ENCODE measurements at regions not wholly inside any gene's neighbourhood (a gene's known extent, or its start where the extent isn't known, plus 50 kb on each side); places are given as distances from the start of the nearest gene placed in this dataset.

DNA sequence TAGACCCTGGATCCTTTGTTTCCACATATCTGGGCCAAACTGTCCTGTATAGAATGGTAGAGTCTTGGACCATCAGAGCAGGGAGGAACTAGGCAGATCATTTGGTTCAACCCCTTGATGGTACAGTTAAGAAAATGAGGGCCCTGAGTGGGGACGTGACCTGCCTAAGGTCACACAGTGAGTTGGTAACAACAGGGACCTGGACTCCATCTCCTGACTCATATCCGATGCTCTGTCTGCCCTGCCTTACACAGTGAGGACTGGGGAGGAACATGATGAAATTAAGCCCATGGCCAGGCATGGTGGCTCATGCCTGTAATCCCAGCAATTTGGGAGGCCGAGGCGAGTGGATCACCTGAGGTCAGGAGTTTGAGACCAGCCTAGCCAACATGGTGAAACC lies 440.2 kb downstream of the PTPRU start:
- no peak for DNase-seq (ENCODE audit: extremely low spot score)
- CTCF ChIA-PET, result no interaction called here
- POLR2A ChIA-PET, result no interaction called here
- no peak for TF ChIP-seq CTCF (IDR thresholded peaks at IDR 0.05; ENCODE audit: control extremely low read depth, extremely low read depth, low read depth, missing control alignments)

DNA sequence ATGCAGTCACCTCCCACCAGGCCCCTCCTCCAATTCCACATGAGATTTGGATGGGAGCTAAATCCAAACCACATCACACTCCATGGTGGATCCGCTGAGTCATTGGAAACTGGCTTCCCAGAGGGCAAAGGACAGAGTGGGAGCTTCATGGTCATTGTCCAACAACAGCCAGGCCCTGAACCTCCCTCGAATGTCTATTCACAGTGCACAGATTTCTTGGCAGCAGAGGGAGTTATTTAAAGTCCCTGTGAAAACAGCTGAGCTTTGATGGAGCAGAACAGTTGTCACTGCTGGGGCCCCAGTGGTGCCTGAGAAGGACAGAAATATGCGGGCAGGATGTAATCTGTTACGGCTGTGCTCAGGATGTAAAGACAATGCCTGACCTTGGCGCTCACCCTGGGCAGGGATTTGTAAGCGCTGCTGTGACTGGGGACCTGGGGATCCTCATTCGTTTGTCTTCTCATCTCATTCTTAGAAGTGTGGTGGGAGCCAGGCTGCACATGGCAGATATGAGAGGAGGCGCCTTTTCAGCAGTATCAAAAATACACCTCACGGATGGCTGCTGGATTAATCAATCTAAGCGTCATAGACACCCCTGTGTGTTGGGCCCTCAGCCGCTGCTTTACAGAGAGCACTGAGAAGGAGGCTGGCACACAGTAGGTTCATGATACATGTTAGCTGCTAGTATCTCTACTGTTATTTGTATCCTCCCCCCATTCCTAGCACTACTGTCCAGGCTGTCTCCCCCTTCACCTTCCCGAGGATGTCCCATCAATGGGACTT lies 439.4 kb downstream of the PTPRU start:
- CTCF ChIA-PET, result no interaction called here
- no peak for DNase-seq (ENCODE audit: extremely low spot score)
- POLR2A ChIA-PET, result no interaction called here
- TF ChIP-seq CTCF (IDR thresholded peaks at IDR 0.05; ENCODE audit: control extremely low read depth, extremely low read depth, low read depth, missing control alignments), result no peak

GRCh38 chr1:29674627-29675326 lies 438.5 kb downstream of the PTPRU start:
- TF ChIP-seq CTCF (IDR thresholded peaks at IDR 0.05; ENCODE audit: control extremely low read depth, extremely low read depth, low read depth, missing control alignments), result no peak
- ChIA-PET CTCF (no interaction called here), POLR2A (no interaction called here)
- DNase-seq (ENCODE audit: extremely low spot score), result no peak

- CTCF ChIA-PET, result interaction anchor here (1.1 to 1.6 kb wide), 2 partner anchors 9 to 30 kb away, joined by 3 to 4 read pairs; no protein-coding TSS in a partner anchor
- DNase-seq (ENCODE audit: extremely low spot score), result no peak
- TF ChIP-seq CTCF (IDR thresholded peaks at IDR 0.05; ENCODE audit: control extremely low read depth, extremely low read depth, low read depth, missing control alignments), result no peak
- POLR2A ChIA-PET, result no interaction called here
Measured at GRCh38 chr1:29673669-29674626, 437.6 kb downstream of the PTPRU start.

DNA sequence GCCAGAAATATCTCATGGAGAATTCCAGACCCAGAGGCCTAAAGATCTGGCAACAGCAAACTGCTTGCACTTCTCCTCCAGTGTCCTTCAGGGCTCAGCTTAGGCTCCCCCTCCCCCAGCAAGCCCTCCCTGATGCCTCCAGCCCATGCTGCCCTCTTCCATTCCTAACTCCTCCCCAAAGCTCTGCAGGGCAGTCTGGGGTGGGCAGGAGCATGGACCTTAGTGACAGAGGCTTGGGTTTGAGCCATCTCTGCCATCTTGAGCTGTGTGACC lies 436.8 kb downstream of the PTPRU start:
- TF ChIP-seq CTCF (IDR thresholded peaks at IDR 0.05; ENCODE audit: control extremely low read depth, extremely low read depth, low read depth, missing control alignments), result no peak
- ChIA-PET CTCF (interaction anchor here (1.1 to 1.6 kb wide), 2 partner anchors 8 to 30 kb away, joined by 3 to 4 read pairs; no protein-coding TSS in a partner anchor), POLR2A (no interaction called here)
- no peak for DNase-seq (ENCODE audit: extremely low spot score)

Data from GM10248 (cell line).